ENCODE measurements at regions not wholly inside any gene's neighbourhood (a gene's known extent, or its start where the extent isn't known, plus 50 kb on each side); places are given as distances from the start of the nearest gene placed in this dataset.
"Not testable (repeated sequence)": the region's sequence is repeated elsewhere in the genome, so short reads cannot be mapped to it uniquely, and the experiment has no call there.

GRCh38 chr16:88202207-88202745 is 180.5 kb upstream of the ZNF469 start:
- Mint-ChIP-seq H3K4me3 (no peak overlapping the region), H3K4me1 (no peaks in the 10 kb centered on the region), H3K9me3 (no peaks in the 10 kb centered on the region), H3K27me3 (no peaks in the 10 kb centered on the region), H3K36me3 (no peaks in the 10 kb centered on the region), H3K27ac (no peak overlapping the region)
- POLR2A ChIA-PET: no interaction called here
- ATAC-seq (ENCODE audit: low read depth) (no peak), DNase-seq (no peak)

- POLR2A ChIA-PET; H3K9me3 Mint-ChIP-seq; ATAC-seq (ENCODE audit: low read depth); DNase-seq; H3K27me3 Mint-ChIP-seq; H3K4me1 Mint-ChIP-seq; H3K4me3 Mint-ChIP-seq; H3K27ac Mint-ChIP-seq; H3K36me3 Mint-ChIP-seq: not testable (repeated sequence)
Observed at GRCh38 chr16:88202856-88203681, 179.7 kb upstream of the ZNF469 start.

DNA sequence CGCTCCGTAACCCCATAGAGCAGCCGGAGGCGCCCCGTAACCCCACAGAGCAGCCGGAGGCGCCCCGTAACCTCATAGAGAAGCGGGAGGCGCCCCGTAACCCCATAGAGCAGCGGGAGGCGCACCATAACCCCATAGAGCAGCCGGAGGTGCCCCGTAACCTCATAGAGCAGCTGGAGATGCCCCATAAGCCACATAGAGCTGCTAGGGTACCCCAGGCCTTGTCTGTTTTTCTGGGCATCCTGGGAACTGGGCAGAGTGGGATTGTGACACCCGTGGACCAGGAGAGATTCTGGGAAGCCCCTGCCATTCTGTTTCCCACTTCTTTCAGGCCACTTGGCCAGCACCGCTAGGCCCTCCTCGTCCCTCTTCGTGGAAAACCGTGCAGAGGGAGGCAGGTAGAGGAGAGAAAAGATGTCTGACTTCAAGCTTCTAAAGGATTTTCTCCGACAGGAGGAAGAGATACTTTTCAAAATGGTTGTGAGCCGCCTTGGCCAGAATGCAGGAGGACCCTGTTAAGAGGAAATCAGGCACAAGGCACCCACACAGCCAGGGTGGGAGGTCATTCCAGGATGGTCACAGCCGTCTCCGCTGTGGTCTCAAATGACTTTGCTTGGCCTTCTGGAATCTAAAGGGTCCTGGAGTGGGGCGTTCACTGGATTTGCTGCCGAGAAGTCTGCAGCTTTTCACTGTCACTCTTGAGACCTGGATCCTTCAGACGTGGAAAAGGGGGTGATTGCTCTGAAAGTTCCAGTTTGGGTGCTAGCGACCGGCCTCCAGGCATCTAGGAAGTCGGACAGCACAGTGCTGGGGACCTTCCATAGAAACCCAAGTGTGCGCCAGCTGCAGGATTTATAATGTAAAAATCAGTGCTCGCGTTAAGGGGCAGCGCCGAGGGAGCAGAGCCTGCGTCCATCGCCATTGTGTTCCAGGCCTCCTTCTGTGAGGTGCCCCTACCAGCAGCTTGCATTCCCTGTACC is 178.3 kb upstream of the ZNF469 start:
- H3K9me3 Mint-ChIP-seq; DNase-seq; H3K36me3 Mint-ChIP-seq; H3K4me1 Mint-ChIP-seq; H3K4me3 Mint-ChIP-seq; H3K27me3 Mint-ChIP-seq; ATAC-seq (ENCODE audit: low read depth); H3K27ac Mint-ChIP-seq; POLR2A ChIA-PET: not testable (repeated sequence)

- POLR2A ChIA-PET; H3K27ac Mint-ChIP-seq; H3K27me3 Mint-ChIP-seq; H3K9me3 Mint-ChIP-seq; H3K36me3 Mint-ChIP-seq; H3K4me1 Mint-ChIP-seq; H3K4me3 Mint-ChIP-seq; ATAC-seq (ENCODE audit: low read depth); DNase-seq: not testable (repeated sequence)
Observed at GRCh38 chr16:88205482-88205881, 177.3 kb upstream of the ZNF469 start.

DNA sequence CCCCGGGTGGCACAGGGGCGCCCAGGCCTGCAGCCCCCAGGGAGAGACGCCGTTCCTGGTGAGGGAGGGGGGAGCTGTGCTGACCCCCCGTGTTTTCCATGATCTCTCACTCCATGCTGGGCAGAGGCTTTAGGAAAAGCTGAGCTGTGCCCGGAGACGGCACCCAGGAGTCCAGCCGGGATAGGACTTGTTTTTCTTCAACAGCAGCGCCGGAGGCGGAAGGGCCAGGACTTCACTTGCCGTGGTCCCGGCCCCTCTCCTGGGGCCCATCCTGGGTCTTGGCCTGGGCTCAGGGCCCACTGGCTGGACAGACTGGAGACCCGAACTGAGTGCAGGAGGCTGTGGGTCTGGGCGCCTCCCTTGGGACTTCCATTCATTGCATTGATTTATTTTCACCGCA is 176.8 kb upstream of the ZNF469 start:
- POLR2A ChIA-PET; ATAC-seq (ENCODE audit: low read depth); H3K4me1 Mint-ChIP-seq; DNase-seq; H3K36me3 Mint-ChIP-seq; H3K9me3 Mint-ChIP-seq; H3K27ac Mint-ChIP-seq; H3K4me3 Mint-ChIP-seq; H3K27me3 Mint-ChIP-seq: not testable (repeated sequence)

DNA sequence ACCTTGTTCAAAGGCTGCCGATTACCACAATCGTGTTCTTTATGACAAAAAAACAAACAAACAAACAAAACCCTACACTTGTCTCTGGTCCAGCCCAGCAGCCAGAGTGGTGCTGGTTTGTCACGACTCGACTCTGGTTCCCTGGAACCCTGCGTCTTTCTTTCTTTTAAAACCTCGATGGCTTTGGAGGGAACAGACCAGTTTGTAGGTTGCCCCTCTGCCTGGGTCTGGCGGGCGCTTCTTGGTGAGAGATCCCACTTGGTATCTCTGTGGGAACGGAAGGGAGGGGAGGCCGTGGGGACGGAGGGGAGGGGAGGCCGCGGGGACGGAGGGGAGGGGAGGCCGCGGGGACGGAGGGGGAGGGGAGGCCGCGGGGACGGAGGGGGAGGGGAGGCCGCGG is 176.2 kb upstream of the ZNF469 start:
- not testable (repeated sequence) for DNase-seq, H3K4me3 Mint-ChIP-seq

DNA sequence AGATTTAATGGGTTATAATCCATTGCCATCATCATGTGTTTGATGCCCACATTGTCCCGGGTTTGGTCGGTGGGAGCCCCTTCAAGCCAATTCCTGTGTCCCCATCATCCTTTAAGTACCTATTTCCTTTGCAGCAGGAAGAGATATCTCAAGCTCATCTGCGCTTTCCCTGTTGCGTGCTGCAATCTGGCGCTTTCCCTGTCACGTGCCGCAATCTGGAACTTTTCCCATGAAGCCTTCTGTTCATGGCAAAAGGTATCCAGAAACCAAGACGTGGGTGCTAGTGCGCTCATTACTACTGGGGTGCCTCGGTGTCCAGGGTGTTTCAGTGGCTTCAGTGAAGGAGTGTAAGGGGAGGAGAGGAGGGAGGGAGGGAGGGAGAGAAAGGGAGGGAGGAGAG is 174.6 kb upstream of the ZNF469 start:
- no peak for DNase-seq
- H3K36me3 Mint-ChIP-seq: no peaks in the 10 kb centered on the region
- POLR2A ChIA-PET: no interaction called here
- H3K4me3 Mint-ChIP-seq: no peak overlapping the region
- no peaks in the 10 kb centered on the region for H3K4me1 Mint-ChIP-seq
- H3K9me3 Mint-ChIP-seq: no peaks in the 10 kb centered on the region
- no peak for ATAC-seq (ENCODE audit: low read depth)
- peaks cover 2% of the 10 kb centered on the region for H3K27me3 Mint-ChIP-seq
- H3K27ac Mint-ChIP-seq: no peak overlapping the region

More for the DNA sequence above, 176.2 kb upstream of the ZNF469 start:
- POLR2A ChIA-PET; ATAC-seq (ENCODE audit: low read depth); H3K9me3 Mint-ChIP-seq; H3K27ac Mint-ChIP-seq; H3K27me3 Mint-ChIP-seq; H3K4me1 Mint-ChIP-seq; H3K36me3 Mint-ChIP-seq: not testable (repeated sequence)

- H3K36me3 Mint-ChIP-seq; H3K9me3 Mint-ChIP-seq; POLR2A ChIA-PET; H3K4me3 Mint-ChIP-seq; H3K27me3 Mint-ChIP-seq; ATAC-seq (ENCODE audit: low read depth); H3K4me1 Mint-ChIP-seq; H3K27ac Mint-ChIP-seq; DNase-seq: not testable (repeated sequence)
Observed at GRCh38 chr16:88208776-88209175, 174.0 kb upstream of the ZNF469 start.

DNA sequence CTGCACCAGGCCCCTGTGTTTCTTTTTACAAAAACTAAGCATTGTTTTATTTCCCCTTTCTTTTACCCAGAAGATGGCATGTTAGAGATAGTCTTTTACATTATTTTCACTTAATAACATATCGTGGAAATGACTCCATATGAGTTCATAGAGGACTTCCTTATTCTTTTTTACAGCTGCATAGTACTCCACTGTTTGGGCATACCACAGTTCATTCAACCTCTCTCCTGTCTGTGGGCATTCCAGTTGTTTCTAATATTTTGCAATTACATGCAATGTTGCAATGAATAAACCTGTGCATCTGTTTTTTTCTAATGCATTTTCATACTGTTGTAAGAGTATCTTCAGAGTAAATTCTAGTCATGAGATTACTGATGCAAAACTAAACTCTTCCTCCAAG is 173.2 kb upstream of the ZNF469 start:
- ATAC-seq (ENCODE audit: low read depth); H3K36me3 Mint-ChIP-seq; H3K27me3 Mint-ChIP-seq; H3K9me3 Mint-ChIP-seq; DNase-seq; H3K27ac Mint-ChIP-seq; POLR2A ChIA-PET; H3K4me1 Mint-ChIP-seq; H3K4me3 Mint-ChIP-seq: not testable (repeated sequence)

DNA sequence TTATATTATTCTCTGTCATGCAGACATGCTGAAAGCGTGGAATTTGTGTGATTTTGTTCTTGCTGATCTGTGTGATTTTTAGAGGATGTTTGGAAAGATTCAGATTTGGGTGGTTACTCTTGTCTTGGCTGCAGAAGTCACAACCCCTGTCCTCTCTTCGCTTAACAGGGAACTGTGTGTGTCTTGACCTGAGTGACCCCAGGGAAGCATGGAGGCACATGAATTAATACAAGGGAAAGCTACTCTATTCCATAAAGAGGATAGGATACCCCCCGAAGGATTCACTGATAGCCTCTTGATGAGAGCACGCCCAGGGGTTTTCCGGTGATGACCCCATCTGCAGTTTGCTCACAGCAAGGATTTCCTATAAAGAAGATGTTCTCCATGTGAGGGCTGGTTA is 168.8 kb upstream of the ZNF469 start:
- H3K27me3 Mint-ChIP-seq; POLR2A ChIA-PET; H3K36me3 Mint-ChIP-seq; DNase-seq; H3K4me1 Mint-ChIP-seq; H3K4me3 Mint-ChIP-seq; H3K9me3 Mint-ChIP-seq; H3K27ac Mint-ChIP-seq; ATAC-seq (ENCODE audit: low read depth): not testable (repeated sequence)

- H3K27me3 Mint-ChIP-seq; DNase-seq; H3K36me3 Mint-ChIP-seq; H3K9me3 Mint-ChIP-seq; ATAC-seq (ENCODE audit: low read depth); H3K4me3 Mint-ChIP-seq; POLR2A ChIA-PET; H3K27ac Mint-ChIP-seq; H3K4me1 Mint-ChIP-seq: not testable (repeated sequence)
Observed at GRCh38 chr16:88221001-88221761, 161.6 kb upstream of the ZNF469 start.

GRCh38 chr16:88223696-88224095 is 159.1 kb upstream of the ZNF469 start:
- H3K27me3 Mint-ChIP-seq; H3K4me3 Mint-ChIP-seq; POLR2A ChIA-PET; DNase-seq; H3K27ac Mint-ChIP-seq; H3K9me3 Mint-ChIP-seq; H3K36me3 Mint-ChIP-seq; ATAC-seq (ENCODE audit: low read depth); H3K4me1 Mint-ChIP-seq: not testable (repeated sequence)

Data from activated naive CD8-positive, alpha-beta T cell treated with anti-CD3 and anti-CD28 coated beads, Interleukin-2, amount 10 ng/mL, durations not matched to agents 7 days and 5 days (primary cell).